MM.1S (cell line): ENCODE measurements at regions not wholly inside any gene's neighbourhood (a gene's known extent, or its start where the extent isn't known, plus 50 kb on each side); places are given as distances from the start of the nearest gene placed in this dataset.

Experiments used
- EZH2 ChIP-seq: fragments of 300-600 bp; sonication (generic); optimal IDR thresholded peaks from 2 replicates; pipeline ENCODE3; 2017; ENCODE audit warnings: low read depth, mild to moderate bottlenecking, antibody characterized with exemption, low read length, mixed read lengths
- EZH2phosphoT487 ChIP-seq: fragments of 300-600 bp; sonication (generic); IDR thresholded peaks from 2 replicates; pipeline ENCODE4 v1.6.1; 2018; ENCODE audit warnings: antibody characterized with exemption, low read length
- TF ChIP-seq, protein P1 (sequence below): fragments of 300-600 bp; sonication (generic); IDR thresholded peaks from 2 replicates; pipeline ENCODE4 v1.5.1; 2016; ENCODE audit warnings: antibody characterized with exemption, low read length, mixed read lengths

DNA sequence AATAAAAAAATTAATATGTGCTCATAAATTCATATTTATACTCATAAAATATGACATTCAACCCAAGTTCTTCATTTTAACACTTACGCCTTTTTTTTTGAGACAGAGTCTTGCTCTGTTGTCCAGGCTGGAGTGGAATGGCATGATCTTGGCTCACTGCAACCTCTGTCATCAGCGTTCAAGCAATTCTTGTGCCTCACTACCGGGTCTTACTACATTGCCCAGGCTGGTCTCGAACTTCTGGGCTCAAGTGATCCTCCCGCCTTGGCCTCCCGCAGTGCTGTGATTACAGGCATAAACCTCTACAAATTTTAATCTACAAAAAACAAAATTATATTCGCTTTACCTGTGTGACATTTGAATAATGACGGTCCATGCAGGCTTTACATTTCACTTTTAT, 74.1 kb upstream of the SNRPN start:
- TF ChIP-seq, protein P1, sequence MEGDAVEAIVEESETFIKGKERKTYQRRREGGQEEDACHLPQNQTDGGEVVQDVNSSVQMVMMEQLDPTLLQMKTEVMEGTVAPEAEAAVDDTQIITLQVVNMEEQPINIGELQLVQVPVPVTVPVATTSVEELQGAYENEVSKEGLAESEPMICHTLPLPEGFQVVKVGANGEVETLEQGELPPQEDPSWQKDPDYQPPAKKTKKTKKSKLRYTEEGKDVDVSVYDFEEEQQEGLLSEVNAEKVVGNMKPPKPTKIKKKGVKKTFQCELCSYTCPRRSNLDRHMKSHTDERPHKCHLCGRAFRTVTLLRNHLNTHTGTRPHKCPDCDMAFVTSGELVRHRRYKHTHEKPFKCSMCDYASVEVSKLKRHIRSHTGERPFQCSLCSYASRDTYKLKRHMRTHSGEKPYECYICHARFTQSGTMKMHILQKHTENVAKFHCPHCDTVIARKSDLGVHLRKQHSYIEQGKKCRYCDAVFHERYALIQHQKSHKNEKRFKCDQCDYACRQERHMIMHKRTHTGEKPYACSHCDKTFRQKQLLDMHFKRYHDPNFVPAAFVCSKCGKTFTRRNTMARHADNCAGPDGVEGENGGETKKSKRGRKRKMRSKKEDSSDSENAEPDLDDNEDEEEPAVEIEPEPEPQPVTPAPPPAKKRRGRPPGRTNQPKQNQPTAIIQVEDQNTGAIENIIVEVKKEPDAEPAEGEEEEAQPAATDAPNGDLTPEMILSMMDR = no peak
- no peak for TF ChIP-seq EZH2
- TF ChIP-seq EZH2phosphoT487 = no peak
